Panc1 (cell line): ENCODE measurements at regions not wholly inside any gene's neighbourhood (a gene's known extent, or its start where the extent isn't known, plus 50 kb on each side); places are given as distances from the start of the nearest gene placed in this dataset.

Source experiments
- CTCF ChIP-seq: fragments of 450-650 bp; IDR thresholded peaks from 2 replicates; pipeline ENCODE4 v1.5.1; 2017; ENCODE audit warnings: mild to moderate bottlenecking
- POLR2AphosphoS5 ChIP-seq: IDR thresholded peaks from 2 replicates; pipeline ENCODE4 v1.6.1; 2012; ENCODE audit warnings: mild to moderate bottlenecking, low read depth, low read length, moderate library complexity

GRCh38 chr1:116278541-116278866 is 94.5 kb upstream of the ATP1A1 start:
- no peak for TF ChIP-seq CTCF
- TF ChIP-seq POLR2AphosphoS5, result no peak
